ENCODE measurements at regions not wholly inside any gene's neighbourhood (a gene's known extent, or its start where the extent isn't known, plus 50 kb on each side); places are given as distances from the start of the nearest gene placed in this dataset.

DNA sequence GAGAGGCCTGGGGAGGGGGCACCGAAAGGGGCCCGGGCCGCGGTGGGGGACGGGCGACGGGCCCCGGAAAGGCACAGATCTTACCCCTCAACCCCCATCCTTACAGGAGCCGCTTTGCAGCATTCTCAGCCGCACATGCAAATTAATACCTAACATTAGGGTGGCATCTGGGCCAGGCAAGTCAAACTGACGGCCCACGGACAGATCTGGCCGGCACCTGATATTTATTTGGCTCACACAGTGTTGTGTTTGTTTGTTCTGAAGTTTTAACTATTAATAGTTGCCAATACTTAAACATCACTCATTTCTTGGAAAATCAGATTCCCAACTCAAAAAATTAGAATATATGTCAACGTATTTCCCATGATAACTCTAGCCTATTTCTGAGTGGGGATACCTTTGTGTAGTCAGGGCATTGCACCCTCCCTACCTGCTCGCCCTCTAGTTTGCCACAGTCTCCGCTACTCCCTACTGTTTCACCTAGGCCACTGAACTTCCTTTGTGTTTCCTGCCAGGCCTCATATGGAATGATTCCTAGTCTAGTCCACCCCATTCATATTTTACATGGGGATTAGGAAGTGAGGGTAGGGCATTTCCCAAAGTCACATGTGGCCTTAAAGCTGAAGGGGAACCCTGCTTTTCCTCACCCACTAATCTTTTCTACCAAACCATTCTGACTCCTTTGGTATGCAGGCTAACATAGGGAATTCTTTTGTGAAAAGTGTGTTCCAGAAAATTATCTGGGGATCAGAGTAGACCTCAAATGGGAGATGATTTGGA is 71.9 kb upstream of the LARP1 start (continued):
- TF ChIP-seq ZNF891 (CRISPR knock-in tag; IDR thresholded peaks at IDR 0.05) (0 out of 2 replicates have a peak, but pooled peaks have one; percentile 4), CCDC6 (CRISPR knock-in tag; IDR thresholded peaks at IDR 0.05) (no peak), SOX13 (IDR thresholded peaks at IDR 0.05) (no peak), SOX13 (CRISPR knock-in tag; conservative IDR thresholded peaks at IDR 0.05 in 1 of 2, IDR thresholded peaks at IDR 0.05 in 1 of 2) (no peak), POLR2A (IDR thresholded peaks at IDR 0.05; ENCODE audit: insufficient read depth in 1 of 2, low read depth in 2 of 2, low read length in 2 of 2) (no peak), ZNF616 (CRISPR knock-in tag; IDR thresholded peaks at IDR 0.05; ENCODE audit: low read depth) (no peak), POGZ (CRISPR knock-in tag; IDR thresholded peaks at IDR 0.05) (no peak), CREB1 (IDR thresholded peaks at IDR 0.05) (no peak), CREB1 (CRISPR knock-in tag; IDR thresholded peaks at IDR 0.05) (no peak), DR1 (CRISPR knock-in tag; IDR thresholded peaks at IDR 0.05) (no peak), ZNF652 (CRISPR knock-in tag; IDR thresholded peaks at IDR 0.05; ENCODE audit: borderline replicate concordance, low read depth) (no peak), SRY (CRISPR knock-in tag; IDR thresholded peaks at IDR 0.05) (no peak), ZNF703 (CRISPR knock-in tag; IDR thresholded peaks at IDR 0.05; ENCODE audit: borderline replicate concordance) (no peak), GLI4 (CRISPR knock-in tag; IDR thresholded peaks at IDR 0.05; ENCODE audit: borderline replicate concordance) (no peak), SATB2 (CRISPR knock-in tag; IDR thresholded peaks at IDR 0.05) (no peak), PLRG1 (conservative IDR thresholded peaks at IDR 0.05) (no peak), AGO1 (IDR thresholded peaks at IDR 0.05; ENCODE audit: low read depth, low read length, poor library complexity, severe bottlenecking) (no peak), ZNF30 (CRISPR knock-in tag; IDR thresholded peaks at IDR 0.05) (0 out of 2 replicates have a peak, but pooled peaks have one; percentile 11), ARNT2 (CRISPR knock-in tag; IDR thresholded peaks at IDR 0.05; ENCODE audit: low read depth) (no peak)
- TF ChIP-seq, protein P1, sequence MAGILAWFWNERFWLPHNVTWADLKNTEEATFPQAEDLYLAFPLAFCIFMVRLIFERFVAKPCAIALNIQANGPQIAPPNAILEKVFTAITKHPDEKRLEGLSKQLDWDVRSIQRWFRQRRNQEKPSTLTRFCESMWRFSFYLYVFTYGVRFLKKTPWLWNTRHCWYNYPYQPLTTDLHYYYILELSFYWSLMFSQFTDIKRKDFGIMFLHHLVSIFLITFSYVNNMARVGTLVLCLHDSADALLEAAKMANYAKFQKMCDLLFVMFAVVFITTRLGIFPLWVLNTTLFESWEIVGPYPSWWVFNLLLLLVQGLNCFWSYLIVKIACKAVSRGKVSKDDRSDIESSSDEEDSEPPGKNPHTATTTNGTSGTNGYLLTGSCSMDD (CRISPR knock-in tag; IDR thresholded peaks at IDR 0.05), result no peak
- TF ChIP-seq, protein P2, sequence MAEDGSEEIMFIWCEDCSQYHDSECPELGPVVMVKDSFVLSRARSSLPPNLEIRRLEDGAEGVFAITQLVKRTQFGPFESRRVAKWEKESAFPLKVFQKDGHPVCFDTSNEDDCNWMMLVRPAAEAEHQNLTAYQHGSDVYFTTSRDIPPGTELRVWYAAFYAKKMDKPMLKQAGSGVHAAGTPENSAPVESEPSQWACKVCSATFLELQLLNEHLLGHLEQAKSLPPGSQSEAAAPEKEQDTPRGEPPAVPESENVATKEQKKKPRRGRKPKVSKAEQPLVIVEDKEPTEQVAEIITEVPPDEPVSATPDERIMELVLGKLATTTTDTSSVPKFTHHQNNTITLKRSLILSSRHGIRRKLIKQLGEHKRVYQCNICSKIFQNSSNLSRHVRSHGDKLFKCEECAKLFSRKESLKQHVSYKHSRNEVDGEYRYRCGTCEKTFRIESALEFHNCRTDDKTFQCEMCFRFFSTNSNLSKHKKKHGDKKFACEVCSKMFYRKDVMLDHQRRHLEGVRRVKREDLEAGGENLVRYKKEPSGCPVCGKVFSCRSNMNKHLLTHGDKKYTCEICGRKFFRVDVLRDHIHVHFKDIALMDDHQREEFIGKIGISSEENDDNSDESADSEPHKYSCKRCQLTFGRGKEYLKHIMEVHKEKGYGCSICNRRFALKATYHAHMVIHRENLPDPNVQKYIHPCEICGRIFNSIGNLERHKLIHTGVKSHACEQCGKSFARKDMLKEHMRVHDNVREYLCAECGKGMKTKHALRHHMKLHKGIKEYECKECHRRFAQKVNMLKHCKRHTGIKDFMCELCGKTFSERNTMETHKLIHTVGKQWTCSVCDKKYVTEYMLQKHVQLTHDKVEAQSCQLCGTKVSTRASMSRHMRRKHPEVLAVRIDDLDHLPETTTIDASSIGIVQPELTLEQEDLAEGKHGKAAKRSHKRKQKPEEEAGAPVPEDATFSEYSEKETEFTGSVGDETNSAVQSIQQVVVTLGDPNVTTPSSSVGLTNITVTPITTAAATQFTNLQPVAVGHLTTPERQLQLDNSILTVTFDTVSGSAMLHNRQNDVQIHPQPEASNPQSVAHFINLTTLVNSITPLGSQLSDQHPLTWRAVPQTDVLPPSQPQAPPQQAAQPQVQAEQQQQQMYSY (CRISPR knock-in tag; IDR thresholded peaks at IDR 0.05), result no peak
- TF ChIP-seq, protein P3, sequence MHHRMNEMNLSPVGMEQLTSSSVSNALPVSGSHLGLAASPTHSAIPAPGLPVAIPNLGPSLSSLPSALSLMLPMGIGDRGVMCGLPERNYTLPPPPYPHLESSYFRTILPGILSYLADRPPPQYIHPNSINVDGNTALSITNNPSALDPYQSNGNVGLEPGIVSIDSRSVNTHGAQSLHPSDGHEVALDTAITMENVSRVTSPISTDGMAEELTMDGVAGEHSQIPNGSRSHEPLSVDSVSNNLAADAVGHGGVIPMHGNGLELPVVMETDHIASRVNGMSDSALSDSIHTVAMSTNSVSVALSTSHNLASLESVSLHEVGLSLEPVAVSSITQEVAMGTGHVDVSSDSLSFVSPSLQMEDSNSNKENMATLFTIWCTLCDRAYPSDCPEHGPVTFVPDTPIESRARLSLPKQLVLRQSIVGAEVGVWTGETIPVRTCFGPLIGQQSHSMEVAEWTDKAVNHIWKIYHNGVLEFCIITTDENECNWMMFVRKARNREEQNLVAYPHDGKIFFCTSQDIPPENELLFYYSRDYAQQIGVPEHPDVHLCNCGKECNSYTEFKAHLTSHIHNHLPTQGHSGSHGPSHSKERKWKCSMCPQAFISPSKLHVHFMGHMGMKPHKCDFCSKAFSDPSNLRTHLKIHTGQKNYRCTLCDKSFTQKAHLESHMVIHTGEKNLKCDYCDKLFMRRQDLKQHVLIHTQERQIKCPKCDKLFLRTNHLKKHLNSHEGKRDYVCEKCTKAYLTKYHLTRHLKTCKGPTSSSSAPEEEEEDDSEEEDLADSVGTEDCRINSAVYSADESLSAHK (CRISPR knock-in tag; IDR thresholded peaks at IDR 0.05; ENCODE audit: borderline replicate concordance), result no peak
- TF ChIP-seq, protein P4, sequence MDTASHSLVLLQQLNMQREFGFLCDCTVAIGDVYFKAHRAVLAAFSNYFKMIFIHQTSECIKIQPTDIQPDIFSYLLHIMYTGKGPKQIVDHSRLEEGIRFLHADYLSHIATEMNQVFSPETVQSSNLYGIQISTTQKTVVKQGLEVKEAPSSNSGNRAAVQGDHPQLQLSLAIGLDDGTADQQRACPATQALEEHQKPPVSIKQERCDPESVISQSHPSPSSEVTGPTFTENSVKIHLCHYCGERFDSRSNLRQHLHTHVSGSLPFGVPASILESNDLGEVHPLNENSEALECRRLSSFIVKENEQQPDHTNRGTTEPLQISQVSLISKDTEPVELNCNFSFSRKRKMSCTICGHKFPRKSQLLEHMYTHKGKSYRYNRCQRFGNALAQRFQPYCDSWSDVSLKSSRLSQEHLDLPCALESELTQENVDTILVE (CRISPR knock-in tag; IDR thresholded peaks at IDR 0.05), result no peak
